SK-N-MC (cell line): ENCODE measurements at regions not wholly inside any gene's neighbourhood (a gene's known extent, or its start where the extent isn't known, plus 50 kb on each side); places are given as distances from the start of the nearest gene placed in this dataset.

Experiments
- EZH2 ChIP-seq: fragments of 200-600 bp; sonication (generic); IDR thresholded peaks from one replicate; pipeline ENCODE4 v1.6.1; 2017; ENCODE audit warnings: antibody characterized with exemption
- FOXP2 ChIP-seq: optimal IDR thresholded peaks from 2 replicates; pipeline ENCODE3; 2011; ENCODE audit warnings: mild to moderate bottlenecking, moderate library complexity; ENCODE audit not compliant: insufficient read depth; ENCODE audit errors: extremely low read length, control extremely low read depth
- POLR2AphosphoS5 ChIP-seq: IDR thresholded peaks from 2 replicates; pipeline ENCODE4 v1.6.1; 2012; ENCODE audit warnings: mild to moderate bottlenecking, low read depth, low read length, borderline replicate concordance

- TF ChIP-seq POLR2AphosphoS5: no peak
- no peak for TF ChIP-seq EZH2
- TF ChIP-seq FOXP2: no peak
Observed at GRCh38 chr1:181416268-181416860, 67.0 kb upstream of the CACNA1E start.
